ENCODE measurements at regions not wholly inside any gene's neighbourhood (a gene's known extent, or its start where the extent isn't known, plus 50 kb on each side); places are given as distances from the start of the nearest gene placed in this dataset.

DNA sequence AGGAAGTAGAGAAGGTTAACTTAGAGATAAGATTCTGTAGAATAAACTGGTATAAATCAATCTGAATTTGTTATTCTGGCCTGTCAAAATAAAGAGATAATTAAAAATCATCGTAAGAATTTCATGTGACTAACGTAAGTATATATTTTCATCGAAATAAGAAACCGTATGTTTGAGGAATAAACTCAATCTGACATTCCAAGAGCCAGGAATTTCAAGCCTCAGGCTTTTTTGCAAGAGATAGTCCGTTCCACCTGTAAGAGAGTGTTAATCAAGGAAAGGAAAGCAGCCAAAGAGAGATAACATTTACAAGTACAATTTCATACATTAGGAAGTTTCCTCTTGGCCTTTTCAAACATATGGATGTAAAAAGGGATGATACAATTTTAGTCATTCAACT, 701.5 kb downstream of the CBLN2 start (continued):
- TF ChIP-seq, protein P1, sequence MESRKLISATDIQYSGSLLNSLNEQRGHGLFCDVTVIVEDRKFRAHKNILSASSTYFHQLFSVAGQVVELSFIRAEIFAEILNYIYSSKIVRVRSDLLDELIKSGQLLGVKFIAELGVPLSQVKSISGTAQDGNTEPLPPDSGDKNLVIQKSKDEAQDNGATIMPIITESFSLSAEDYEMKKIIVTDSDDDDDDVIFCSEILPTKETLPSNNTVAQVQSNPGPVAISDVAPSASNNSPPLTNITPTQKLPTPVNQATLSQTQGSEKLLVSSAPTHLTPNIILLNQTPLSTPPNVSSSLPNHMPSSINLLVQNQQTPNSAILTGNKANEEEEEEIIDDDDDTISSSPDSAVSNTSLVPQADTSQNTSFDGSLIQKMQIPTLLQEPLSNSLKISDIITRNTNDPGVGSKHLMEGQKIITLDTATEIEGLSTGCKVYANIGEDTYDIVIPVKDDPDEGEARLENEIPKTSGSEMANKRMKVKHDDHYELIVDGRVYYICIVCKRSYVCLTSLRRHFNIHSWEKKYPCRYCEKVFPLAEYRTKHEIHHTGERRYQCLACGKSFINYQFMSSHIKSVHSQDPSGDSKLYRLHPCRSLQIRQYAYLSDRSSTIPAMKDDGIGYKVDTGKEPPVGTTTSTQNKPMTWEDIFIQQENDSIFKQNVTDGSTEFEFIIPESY (IDR thresholded peaks at IDR 0.05; ENCODE audit: extremely low read depth, insufficient replicate concordance, low read length) = no peak

DNA sequence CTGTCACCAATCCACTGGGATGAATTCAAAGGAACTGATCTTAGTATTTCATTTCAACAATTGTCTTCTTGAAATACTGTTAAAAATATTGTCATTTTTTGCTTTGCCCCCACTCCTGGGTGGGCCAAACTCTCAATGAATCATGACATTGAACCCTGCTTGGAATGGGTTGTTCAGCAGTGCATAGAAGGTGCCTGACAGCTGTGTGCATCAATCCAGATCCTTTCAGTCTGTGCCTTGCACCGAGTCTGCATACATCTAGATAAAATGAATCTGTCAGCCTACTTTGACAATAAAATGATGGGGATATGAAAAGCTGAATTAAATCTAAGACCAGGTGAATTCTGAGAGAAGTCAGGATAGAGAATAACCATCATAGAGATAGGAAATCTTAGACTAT, 706.6 kb downstream of the CBLN2 start:
- no peak overlapping the region for H3K4me2 ChIP-seq (ENCODE audit: low read length)
- TF ChIP-seq CBX3 (IDR thresholded peaks at IDR 0.05; ENCODE audit: low read depth) = no peak
- TF ChIP-seq, protein P2, sequence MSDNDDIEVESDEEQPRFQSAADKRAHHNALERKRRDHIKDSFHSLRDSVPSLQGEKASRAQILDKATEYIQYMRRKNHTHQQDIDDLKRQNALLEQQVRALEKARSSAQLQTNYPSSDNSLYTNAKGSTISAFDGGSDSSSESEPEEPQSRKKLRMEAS (IDR thresholded peaks at IDR 0.05) = no peak
- TF ChIP-seq EZH2 (IDR thresholded peaks at IDR 0.05) = no peak
- no peak for TF ChIP-seq CEBPB (IDR thresholded peaks at IDR 0.05; ENCODE audit: low read depth)
- TF ChIP-seq ZNF274 (IDR thresholded peaks at IDR 0.05; ENCODE audit: low read depth, low read length) = no peak
- no peak for TF ChIP-seq POLR2AphosphoS5 (IDR thresholded peaks at IDR 0.05; ENCODE audit: low read depth, low read length)
- no peak for TF ChIP-seq FOSL1 (IDR thresholded peaks at IDR 0.05; ENCODE audit: low read depth)
- peaks cover 9 to 18% of the 10 kb centered on the region in 2 experiments; a peak in 2 of 4 replicates for H3K9me3 ChIP-seq (ENCODE audit: control insufficient read depth in 1 of 2, insufficient read depth in 1 of 2, low read depth in 1 of 2, low read length in 2 of 2)
- H3K9me2 ChIP-seq (ENCODE audit: insufficient read depth) = no peaks in the 10 kb centered on the region
- H4K20me1 ChIP-seq (ENCODE audit: insufficient read depth) = no peaks in the 10 kb centered on the region
- ChIA-PET RAD21 (ENCODE audit: low non-redundant PET in 1 of 2, low total read pairs in 2 of 2, uncharacterized antibody in 2 of 2, unreplicated experiment in 2 of 2) (no interaction called here), CTCF (no interaction called here), POLR2A (no interaction called here)
- H3K79me2 ChIP-seq (ENCODE audit: insufficient read depth, low read length) = no peaks in the 10 kb centered on the region
- no peak overlapping the region for H3K4me3 ChIP-seq (replicated peaks in 1 of 2; ENCODE audit: low read depth in 1 of 2, low read length in 2 of 2)
- H2AFZ ChIP-seq (ENCODE audit: low read depth, low read length, poor library complexity, severe bottlenecking) = no peak overlapping the region
- no peak overlapping the region for H3K9ac ChIP-seq (ENCODE audit: low read length)
- DNase-seq (ENCODE audit: low read depth, low spot score) = no peak
- no peaks in the 10 kb centered on the region for H3K36me3 ChIP-seq (ENCODE audit: control insufficient read depth in 1 of 2, insufficient read depth in 2 of 2, low read length in 2 of 2)
- intact Hi-C loops (cut with micrococcal nuclease) = no loop called here
- no peaks in the 10 kb centered on the region for H3K4me1 ChIP-seq (ENCODE audit: control insufficient read depth in 1 of 2, insufficient read depth in 2 of 2, low read length in 2 of 2)
- ATAC-seq = no peak
- no TSS peak for BruUV-seq (replicated peaks)
- no peaks in the 10 kb centered on the region for H3K27me3 ChIP-seq (ENCODE audit: insufficient read depth, low read length)
- no peak overlapping the region for H3K27ac ChIP-seq (ENCODE audit: low read depth, low read length)

Measured in HCT116 (cell line).